ENCODE measurements at regions not wholly inside any gene's neighbourhood (a gene's known extent, or its start where the extent isn't known, plus 50 kb on each side); places are given as distances from the start of the nearest gene placed in this dataset.

- peak; percentile 97 for ATAC-seq
These were observed 129.8 kb upstream of the TANK start for GRCh38 chr2:161030260-161031063.

- ATAC-seq = no peak
These were observed 128.7 kb upstream of the TANK start for GRCh38 chr2:161031511-161031910.

- no peak for ATAC-seq
These were observed 127.6 kb upstream of the TANK start for GRCh38 chr2:161032635-161033034.

GRCh38 chr2:161033059-161033660, 127.1 kb upstream of the TANK start:
- peak; percentile 37 for ATAC-seq

GRCh38 chr2:161036926-161037325, 123.3 kb upstream of the TANK start:
- no peak for ATAC-seq

- no peak for ATAC-seq
These were observed 121.2 kb upstream of the TANK start for GRCh38 chr2:161039071-161039470.

- no peak for ATAC-seq
These were observed 118.9 kb upstream of the TANK start for GRCh38 chr2:161041356-161041755.

GRCh38 chr2:161042990-161043625, 117.1 kb upstream of the TANK start:
- ATAC-seq = no peak

- no peak for ATAC-seq
These were observed 115.9 kb upstream of the TANK start for GRCh38 chr2:161044095-161044865.

GRCh38 chr2:161044921-161045320, 115.3 kb upstream of the TANK start:
- ATAC-seq = no peak

GRCh38 chr2:161045726-161046125, 114.5 kb upstream of the TANK start:
- ATAC-seq = no peak

GRCh38 chr2:161046876-161047275, 113.4 kb upstream of the TANK start:
- peak; percentile 32 for ATAC-seq

GRCh38 chr2:161048317-161048716, 111.9 kb upstream of the TANK start:
- ATAC-seq = no peak

- no peak for ATAC-seq
These were observed 110.7 kb upstream of the TANK start for GRCh38 chr2:161049559-161049958.

- ATAC-seq = no peak
These were observed 108.0 kb upstream of the TANK start for GRCh38 chr2:161052214-161052613.

- no peak for ATAC-seq
These were observed 104.9 kb upstream of the TANK start for GRCh38 chr2:161055289-161055688.

GRCh38 chr2:161059388-161059787, 100.8 kb upstream of the TANK start:
- no peak for ATAC-seq

- ATAC-seq = no peak
These were observed 98.4 kb upstream of the TANK start for GRCh38 chr2:161061786-161062185.

- peak; percentile 95 for ATAC-seq
These were observed 96.9 kb upstream of the TANK start for GRCh38 chr2:161063157-161063945.

- ATAC-seq = no peak
These were observed 96.3 kb upstream of the TANK start for GRCh38 chr2:161063946-161064306.

GRCh38 chr2:161067846-161068350, 92.3 kb upstream of the TANK start:
- no peak for ATAC-seq

- no peak for ATAC-seq
These were observed 91.6 kb upstream of the TANK start for GRCh38 chr2:161068670-161069069.

Data from esophagus mucosa (tissue), 1 donor.